ENCODE measurements at regions not wholly inside any gene's neighbourhood (a gene's known extent, or its start where the extent isn't known, plus 50 kb on each side); places are given as distances from the start of the nearest gene placed in this dataset.

DNA sequence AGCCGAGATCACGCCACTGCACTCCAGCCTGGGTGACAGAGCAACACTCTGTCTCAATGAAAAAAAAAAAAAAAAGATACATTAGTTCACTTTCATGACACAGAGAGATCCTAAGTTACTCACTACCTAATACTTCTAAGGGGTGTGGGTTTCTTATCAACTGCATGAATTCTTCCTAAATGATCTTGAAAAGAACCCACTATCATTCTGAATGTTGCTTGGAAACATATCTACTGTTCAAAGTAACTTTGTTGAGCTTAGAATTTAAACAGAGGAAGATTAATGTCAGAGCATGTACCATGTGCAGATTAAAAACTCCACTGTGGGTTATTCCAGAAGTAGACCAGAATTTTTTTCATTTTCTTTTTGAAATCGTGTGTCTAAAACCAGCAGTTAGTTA is 241.5 kb downstream of the LTN1 start:
- DNase-seq (ENCODE audit: low read depth in 2 of 2): no peak

DNA sequence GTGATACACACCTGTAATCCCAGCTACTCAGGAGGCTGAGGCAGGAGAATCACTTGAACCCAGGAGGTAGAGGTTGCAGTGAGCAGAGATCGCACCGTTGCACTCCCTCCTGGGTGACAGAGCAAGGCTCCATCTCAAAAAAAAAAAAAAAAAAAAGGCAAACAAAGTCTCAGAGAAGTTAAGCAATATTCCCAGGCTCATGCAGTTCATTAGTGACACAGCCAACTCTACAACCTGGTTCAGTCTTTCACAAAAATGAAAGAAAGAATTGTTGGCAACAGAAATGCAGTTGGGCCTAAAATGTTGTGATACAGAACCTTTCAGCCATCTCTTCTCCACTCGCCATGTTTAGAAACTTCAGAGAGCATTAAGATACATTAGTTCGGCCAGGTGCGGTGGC is 242.1 kb downstream of the LTN1 start:
- DNase-seq (ENCODE audit: low read depth in 2 of 2): no peak

DNA sequence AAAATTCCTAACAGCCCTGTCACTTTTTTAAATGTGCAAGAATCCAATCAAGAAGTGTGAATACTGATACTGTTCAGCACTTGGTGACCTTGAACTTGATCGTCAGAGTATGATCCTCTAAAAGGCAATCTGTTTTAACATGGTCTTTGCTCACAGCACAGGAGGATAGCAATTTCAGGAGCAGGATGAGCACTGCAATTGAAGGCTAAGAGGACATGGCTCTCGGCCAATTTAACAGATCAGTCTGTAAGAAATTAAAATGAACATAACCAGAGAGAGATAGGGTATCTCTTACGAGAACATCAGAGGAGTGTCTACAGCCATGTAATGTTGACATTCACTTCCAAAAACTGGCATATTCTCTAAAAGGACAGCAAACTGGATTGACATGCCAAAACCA is 243.1 kb downstream of the LTN1 start:
- DNase-seq (ENCODE audit: low read depth in 2 of 2): no peak

DNA sequence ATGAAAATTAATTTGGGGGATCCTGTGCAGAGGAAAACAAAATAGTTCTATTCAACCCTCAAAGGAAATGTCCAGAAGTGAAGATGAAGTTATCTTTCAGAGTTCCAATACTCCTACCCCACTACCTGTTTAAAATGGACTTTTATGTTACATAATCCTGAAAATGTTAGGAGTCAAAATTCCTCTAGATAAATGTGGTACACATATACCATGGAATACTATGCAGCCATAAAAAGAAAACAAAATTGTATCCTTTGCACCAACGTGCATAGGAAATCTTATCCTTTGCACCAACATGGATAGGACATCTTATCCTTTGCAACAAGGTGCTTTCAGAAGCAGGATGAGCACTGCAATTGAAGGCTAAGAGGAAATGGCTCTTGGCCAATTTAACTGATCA is 245.2 kb downstream of the LTN1 start:
- no peak for DNase-seq (ENCODE audit: low read depth in 2 of 2)

DNA sequence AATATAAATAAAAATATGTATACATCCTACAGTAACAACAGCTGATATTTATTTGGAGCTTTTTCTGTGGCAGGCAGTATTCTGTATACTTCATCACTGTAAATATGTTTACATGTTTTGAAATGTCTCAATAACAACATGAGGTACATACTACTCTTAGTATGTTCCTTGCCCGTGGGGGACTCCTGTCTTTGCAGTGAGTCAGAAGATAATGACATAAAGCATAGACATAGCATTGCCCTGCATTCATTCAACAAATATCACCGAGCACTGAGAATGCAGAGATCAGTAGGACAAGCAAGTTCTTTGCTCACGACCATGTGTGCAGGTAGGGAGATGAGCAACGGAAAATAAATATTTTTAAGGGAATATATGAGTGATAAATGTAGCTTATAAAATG is 246.5 kb downstream of the LTN1 start:
- no peak for DNase-seq (ENCODE audit: low read depth in 2 of 2)

DNA sequence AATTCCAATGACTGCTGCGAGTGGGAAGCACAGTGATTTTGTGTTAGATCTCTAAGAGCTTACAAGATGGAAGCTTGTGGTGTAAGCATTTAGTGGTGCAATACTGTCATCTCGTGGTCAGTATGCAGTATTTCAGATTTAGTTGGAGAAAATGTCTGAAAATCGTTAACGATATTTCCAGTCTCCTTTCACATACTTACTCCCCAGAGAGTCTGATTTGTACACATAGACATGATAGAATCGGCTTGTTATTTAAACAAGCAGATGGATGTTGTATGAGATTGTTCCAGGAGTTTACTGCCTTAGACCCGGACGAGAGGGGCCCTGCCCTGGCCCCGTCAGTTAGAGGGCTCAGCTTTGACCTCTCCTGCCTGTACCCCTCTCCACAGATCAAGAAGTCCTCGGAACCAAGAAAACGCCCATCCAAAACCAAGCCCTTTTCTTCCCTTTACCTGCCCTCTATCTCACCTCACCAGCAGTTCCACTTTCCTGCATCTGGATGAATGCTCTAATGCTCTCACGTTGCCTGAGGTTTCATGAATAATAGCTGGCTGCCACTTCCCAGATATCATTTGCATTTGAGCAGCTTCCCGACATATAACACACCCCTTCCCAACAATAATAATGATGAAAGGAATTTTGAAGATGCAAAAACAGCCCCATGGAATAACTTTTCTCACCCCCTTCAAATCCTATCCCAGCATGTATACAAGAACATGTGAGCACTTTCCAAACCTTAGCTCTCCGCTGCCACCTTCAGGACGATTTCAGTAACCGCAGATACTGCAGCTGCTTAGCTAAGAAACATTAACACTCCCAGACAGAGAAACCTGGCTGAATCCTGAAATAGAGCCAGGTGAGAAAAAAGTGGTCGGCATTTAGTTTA is 247.3 kb downstream of the LTN1 start:
- DNase-seq (ENCODE audit: low read depth in 2 of 2): peak; percentile 40 to 41

DNA sequence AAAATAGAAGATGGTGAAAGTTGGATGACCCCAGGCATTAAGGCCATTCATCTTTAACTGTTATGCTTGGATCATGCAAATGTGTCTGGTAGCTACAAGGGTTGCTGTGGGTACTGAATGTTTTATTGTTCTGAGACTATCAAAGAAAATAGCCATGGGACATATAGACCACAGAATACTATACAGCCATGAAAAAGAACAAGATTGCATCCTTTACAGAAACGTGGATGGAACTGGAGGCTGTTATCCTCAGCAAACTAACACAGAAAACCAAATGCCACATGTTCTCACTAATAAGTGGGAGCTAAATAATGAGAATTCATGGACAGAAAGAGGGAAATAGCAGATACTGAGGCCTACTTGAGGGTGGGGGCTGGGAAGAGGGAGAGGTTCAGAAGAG is 249.0 kb downstream of the LTN1 start:
- DNase-seq (ENCODE audit: low read depth in 2 of 2): no peak

DNA sequence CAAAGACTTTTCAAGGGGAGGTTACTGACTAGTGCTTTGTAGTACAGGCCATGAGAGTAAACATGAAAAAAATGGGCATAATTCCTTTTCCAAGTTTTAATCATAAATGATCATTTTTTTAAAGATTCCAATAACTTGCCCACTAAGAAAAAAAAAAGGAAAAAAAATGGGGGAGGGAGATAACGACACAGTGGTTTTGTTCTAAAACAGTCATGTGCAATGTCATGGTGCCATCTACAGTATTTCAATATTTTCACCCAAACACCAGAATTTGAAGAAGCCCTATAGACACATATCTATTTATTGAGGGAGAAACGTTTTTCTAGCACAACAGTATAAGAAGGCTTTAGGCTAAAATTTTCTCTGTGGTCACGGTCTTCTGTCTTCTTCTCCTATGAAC is 250.2 kb downstream of the LTN1 start:
- DNase-seq (ENCODE audit: low read depth in 2 of 2): no peak

DNA sequence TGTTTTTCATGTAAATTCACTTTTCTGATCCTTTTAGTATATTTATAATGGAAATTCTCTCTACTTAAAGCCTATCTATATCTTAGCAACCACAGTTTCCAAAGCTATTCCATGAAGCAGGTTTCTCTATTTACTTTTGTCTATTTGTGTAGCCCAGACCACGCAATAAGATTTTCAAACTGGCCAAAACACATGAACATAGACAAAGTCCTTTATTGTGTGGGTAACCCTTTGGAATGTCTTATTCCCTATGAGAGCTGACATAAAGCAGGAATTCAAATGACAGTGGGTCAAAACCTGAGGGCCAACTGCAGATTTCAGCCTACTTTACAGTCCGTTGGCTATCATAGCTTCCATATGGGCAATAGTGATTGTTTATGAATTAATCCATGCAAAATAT is 252.6 kb downstream of the LTN1 start:
- no peak for DNase-seq (ENCODE audit: low read depth in 2 of 2)

DNA sequence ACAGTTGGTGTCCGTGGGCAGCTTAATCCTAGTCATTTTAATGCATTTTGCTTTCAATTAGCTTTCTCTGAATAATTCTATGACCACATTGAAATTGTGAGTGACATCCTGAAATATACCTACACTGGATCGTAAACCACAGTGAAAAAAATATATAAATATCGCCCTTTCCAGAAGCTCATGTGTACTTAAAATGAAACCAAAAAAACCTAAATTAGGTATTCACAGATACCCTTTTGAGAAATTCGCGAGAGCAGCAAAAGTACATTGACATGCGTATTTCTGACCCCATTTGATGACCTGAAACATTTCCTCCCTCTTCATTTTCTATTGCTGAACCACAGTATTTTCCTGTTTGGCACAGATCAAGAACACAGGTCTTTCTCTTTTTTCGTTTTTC is 253.8 kb downstream of the LTN1 start:
- no peak for DNase-seq (ENCODE audit: low read depth in 2 of 2)

DNA sequence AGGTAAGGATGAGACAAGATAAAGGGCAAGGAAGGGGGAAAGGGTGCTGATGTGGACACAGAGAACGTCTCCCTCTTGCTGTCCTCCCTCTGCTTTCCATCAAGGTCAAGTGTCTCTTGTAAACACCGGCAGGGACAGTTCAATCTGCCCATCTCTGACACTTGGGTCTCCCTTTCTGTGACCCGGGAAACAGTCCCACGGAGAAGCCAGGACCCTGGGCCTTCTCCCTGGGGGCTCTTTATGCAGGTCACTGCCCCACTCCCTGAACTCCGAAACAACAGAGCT is 254.3 kb downstream of the LTN1 start:
- DNase-seq (ENCODE audit: low read depth in 2 of 2): no peak

DNA sequence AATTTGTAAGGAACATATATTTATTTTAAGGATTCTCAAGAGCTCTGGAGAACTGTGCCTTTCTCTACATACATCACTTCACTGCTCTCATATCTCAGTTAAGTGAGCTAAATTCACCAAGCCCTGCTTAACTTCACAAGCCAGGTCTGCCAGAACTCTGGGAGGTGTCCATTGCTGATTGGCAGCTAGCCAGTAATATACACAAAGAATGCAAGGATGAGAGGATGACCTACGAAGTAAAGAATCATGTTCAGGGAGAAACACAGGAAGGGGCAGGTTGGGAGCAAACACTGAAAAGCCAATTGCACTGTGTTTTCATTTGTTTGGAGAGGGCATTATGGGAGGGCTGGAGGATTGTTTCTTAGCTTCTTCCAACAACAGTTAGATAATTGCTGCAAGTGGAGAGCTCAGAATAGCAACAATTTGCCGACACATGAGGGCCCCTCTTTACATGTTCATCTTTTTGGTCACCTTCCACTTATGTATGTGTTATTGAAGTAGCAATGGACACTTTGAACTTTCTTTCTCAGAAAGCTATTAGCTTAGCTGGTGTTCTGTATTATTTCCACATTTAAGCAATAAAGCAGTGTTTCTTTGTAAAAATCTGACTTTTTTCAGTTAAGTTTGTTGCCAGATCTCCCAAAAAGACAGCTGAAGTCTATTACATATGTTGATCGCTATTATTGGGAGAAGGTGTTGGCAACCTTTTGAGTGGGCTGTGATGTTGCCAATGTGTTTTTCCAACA is 254.8 kb downstream of the LTN1 start:
- no peak for DNase-seq (ENCODE audit: low read depth in 2 of 2)

DNA sequence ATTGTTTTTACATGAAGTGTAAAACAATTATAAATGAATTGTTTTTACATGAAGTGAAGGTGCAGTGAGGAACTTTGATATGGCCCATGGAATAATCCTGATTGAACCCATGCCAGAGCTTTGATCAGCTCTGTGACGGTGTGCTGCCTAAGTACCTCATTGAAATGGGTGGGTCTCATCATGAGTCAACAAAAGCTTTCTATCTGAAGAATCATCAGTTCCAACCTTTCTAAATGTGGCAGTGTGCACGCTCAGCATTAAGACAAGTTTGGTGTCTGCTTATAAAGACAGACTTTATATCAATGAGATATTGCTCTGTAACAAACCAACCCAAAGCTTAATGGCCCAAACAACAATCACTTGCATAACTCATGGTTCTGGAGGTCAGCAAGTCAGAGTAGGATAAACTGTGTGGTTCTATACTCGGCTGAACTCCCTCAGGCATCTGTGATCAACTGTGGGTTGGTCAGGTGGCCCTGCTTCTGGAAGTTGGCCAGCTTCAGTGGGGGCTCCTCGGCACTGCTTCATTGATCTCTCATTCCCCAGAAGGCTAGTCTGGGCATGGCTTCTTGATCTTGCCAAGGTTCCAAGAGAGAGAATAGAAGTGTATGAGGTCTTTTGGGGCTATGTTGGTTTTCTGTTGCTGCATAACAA is 258.0 kb downstream of the LTN1 start:
- no peak for DNase-seq (ENCODE audit: low read depth in 2 of 2)

DNA sequence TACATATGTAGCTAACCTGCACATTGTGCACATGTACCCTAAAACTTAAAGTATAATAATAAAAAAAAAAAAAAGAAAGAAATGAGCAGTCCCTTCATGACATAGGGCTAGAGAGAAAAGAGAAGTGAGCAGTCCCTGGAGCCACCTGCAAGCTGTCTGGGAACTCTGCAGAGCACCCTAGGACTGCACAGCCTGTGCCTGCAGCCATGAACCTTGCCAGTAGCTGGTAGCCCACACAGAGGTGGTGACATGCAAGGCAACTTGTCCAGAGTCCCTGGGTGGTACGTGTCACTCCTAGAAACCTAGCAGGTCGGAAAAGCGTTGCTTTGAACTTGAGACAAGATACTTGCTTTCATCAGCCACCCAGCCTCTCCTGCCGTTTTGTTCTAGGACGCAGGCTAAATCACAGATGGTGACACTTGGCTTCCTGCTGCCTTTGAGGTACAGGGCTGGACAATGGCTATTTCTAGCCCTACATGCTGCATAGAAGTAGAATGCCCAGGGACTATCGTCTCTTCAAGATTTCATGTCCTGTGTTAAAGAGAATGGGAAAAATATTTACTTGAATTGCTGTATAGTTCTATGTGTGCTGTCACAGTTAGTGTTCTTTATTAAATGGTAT is 260.9 kb downstream of the LTN1 start:
- no peak for DNase-seq (ENCODE audit: low read depth in 2 of 2)

DNA sequence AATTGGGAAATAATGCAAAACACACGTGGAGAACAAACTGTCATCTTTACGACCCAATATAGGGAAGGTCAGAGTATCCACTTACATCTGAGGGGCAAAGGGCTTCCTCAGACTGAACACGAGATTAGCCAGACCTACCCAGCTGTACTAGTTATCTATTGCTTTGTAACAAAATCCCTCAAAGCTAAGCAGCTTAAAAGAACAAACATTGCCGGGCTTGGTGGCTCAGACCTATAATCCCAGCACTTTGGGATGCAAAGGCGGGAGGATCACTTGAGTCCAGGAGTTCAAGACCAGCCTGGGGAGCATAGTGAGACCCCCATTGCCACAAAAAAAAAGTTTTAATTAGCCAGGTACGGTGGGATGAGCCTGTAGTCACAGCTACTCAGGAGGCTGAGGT is 262.8 kb downstream of the LTN1 start:
- DNase-seq (ENCODE audit: low read depth in 2 of 2): no peak

DNA sequence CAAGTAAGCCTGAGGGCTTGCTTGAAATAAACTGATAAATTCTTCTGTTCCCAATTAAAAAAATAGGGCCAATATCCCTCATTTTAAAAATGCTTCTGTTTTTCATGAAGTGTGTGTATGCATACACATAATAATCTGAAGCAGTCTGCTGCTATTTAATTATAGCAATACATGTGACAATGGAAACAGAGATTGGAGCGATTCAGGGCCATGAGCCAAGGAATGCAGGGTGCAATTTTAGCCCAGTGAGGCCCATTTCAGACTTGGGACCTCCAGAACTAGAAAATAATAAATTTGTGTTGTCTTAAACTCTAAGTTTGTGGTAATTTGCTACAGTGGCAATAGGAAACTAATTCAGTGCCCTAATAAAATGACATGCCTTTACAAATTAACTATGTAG is 264.9 kb downstream of the LTN1 start:
- DNase-seq (ENCODE audit: low read depth in 2 of 2): no peak

DNA sequence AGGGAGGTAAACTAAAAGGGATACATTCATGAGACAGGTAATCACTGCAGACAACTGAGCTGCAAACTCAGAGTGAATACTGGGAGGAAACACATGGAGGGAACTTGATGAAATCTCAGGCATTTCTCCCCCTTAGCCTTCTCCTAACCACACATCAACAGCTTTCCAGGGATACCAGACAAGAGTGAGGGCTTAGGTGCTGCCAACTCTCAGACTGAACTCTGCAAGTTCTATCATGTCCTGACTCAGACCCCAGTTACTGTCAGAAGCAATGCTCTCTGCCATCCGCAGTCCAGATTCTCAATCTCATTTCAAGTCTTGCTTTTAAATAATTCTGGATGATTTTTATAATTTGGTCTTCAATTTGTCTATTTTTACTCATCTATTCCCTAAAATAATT is 267.3 kb downstream of the LTN1 start:
- no peak for DNase-seq (ENCODE audit: low read depth in 2 of 2)

DNA sequence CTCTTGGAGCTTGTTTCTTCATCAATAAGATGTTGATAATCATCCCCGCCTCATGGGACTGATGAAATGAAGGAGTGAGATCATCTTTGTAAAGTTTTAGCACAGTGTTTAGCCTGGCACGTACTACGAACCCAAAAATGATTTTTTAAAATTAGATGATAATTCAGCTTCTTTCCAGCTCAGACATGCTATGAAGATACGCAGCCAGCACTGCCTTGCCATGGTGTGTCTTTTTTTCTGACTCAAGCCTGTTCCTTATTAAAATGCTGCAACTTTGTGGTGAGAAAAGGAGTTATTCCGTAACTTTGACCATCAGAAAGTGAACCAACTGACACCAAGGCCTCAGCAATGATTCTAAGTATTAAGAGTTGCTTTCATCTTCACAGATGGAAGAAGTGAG is 269.0 kb downstream of the LTN1 start:
- no peak for DNase-seq (ENCODE audit: low read depth in 2 of 2)

DNA sequence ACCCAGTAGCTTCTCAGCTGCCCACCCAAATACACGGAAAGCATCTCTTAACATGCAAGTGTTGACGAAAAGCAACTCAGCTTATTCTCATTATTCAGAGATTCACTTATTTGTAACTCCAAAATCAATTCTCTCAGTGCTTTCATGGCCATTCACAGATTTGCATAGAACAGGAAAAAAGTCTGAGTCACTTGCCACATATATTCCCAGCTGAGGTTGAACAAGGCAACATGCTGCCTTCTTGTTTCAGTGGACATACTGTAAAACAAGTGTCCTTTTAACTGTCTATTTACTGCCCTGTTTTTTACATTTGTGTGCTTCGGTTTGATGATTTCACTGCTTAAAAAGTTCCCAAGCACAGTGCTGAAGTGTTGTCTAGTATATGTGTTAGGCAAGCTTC is 273.0 kb downstream of the LTN1 start:
- DNase-seq (ENCODE audit: low read depth in 2 of 2): no peak

DNA sequence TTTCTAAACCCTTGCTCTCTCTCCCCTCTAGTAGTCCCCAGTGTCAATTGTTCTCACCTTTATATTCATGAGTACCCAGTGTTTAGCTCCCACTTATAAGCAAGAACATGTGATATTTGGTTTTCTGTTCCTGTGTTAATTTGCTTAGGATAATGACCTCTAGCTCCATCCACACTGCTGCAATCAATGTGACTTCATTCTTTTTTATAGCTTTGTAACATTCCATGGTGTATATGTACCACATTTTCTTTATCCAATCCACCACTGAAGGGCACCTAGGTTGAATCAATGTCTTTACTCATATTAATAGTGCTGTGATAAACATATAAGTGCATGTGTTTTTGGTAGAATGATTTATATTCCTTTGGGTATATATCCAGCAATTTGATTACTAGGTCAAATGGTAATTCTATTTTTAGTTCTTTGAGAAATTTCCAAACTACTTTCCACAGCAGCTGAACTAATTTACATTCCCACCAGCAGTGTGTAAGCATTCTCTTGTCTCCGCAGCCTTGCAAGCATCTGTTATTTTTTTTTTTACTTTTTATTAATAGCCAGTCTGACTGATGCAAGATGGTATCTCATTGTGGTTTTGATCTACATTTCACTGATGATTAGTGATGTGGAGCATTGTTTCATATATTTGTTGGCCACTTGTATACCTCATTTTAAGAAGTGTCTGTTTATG is 277.8 kb downstream of the LTN1 start:
- no peak for DNase-seq (ENCODE audit: low read depth in 2 of 2)

DNA sequence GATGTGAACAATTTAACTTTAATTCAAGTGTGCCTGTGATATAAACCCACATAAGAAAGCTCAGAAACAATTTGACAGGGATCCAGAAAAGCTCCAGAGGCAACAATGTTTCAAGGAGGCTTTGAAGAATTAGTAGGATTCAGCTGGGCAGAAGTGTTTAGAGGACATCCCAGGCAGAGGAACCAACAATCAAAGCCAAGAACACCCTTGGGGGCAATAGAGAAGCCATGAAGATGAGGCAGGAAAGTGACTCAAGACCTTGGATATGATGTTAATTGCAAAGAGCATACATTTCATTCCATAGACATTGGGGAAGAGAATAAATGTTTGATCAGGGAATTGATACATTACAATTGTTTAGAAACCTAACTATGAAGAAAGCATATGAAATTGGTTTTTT is 280.3 kb downstream of the LTN1 start:
- DNase-seq (ENCODE audit: low read depth in 2 of 2): no peak

DNA sequence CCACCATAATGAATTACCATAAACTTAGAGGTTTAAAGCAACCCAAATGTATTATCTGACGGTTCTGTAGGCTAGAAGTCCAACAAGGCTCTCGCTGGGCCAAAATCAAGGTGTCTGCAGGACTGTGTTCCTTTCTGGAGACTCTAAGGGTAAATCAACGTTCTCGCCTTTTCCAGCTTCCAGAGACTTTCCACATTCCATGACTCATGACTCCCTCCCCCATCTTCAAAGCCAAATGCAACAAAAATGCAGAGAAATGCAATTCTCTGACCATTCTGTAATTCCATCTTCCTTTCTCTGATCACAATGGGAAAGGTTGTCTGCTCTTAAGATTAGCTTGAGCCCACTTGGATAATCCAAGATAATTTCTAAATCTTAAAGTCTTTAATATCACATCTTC is 287.1 kb downstream of the LTN1 start:
- DNase-seq (ENCODE audit: low read depth in 2 of 2): no peak

Measured in stimulated activated CD8-positive, alpha-beta memory T cell treated with anti-CD3 and anti-CD28 coated beads, Interleukin-2, amount 100 ng/mL, for 48 hours (primary cell).